ENCODE measurements at regions not wholly inside any gene's neighbourhood (a gene's known extent, or its start where the extent isn't known, plus 50 kb on each side); places are given as distances from the start of the nearest gene placed in this dataset.

GRCh38 chr6:166862287-166862977, 93.9 kb downstream of the RNASET2 start:
- ATAC-seq (peak in 3 of 4 donors; percentile 60 to 79 (median 63)), DNase-seq (peak in 4 of 5 donors; percentile 31 to 69 (median 39))
- 1 to 2% (median 1%) methylated on average over 41 to 56 of the region's 56 CpGs for WGBS, 4 donors
- Histone ChIP-seq H3K27ac (peak overlapping the region in 8 of 12 donors; percentile 32 to 65 (median 54)), H3K4me1 (peaks cover 0 to 16% (median 6%) of the 10 kb centered on the region in 12 donors), H3K4me3 (peak overlapping the region; percentile 34 to 71 (median 62)), H3K27me3 (peaks cover 0 to 46% (median 19%) of the 10 kb centered on the region in 9 donors), H3K36me3 (no peaks in the 10 kb centered on the region), H3K9me3 (no peaks in the 10 kb centered on the region)
- intact Hi-C loops (cut with DNase I), result loop anchor here in 3 of 10 donors (5.0 to 10.0 kb wide), 3 partner anchors 62 to 92 kb away; partner anchors contain the start of gene RNASET2 (in 1 of the 3)
- TF ChIP-seq POLR2A (IDR thresholded peaks at IDR 0.05), result no peak
- peak in 4 of 12 donors; percentile 4 to 24 (median 13) for TF ChIP-seq CTCF (IDR thresholded peaks at IDR 0.05)

- 1 to 3% (median 2%) methylated on average over 11 of the region's 11 CpGs for WGBS, 4 donors
These were observed 94.4 kb downstream of the RNASET2 start for GRCh38 chr6:166861961-166862286.

GRCh38 chr6:166861304-166861703, 95.0 kb downstream of the RNASET2 start:
- Histone ChIP-seq H3K27ac (no peak overlapping the region), H3K27me3 (peaks cover 0 to 46% (median 19%) of the 10 kb centered on the region in 9 donors), H3K36me3 (no peaks in the 10 kb centered on the region), H3K9me3 (no peaks in the 10 kb centered on the region), H3K4me3 (peak overlapping the region in 4 of 12 donors; percentile 43 to 71 (median 66)), H3K4me1 (peaks cover 0 to 16% (median 6%) of the 10 kb centered on the region in 12 donors)
- ATAC-seq (no peak), DNase-seq (no peak)
- 65 to 71% (median 68%) methylated on average over 5 of the region's 5 CpGs for WGBS, 4 donors
- intact Hi-C loops (cut with DNase I), result loop anchor here in 3 of 10 donors (5.0 to 10.0 kb wide), 3 partner anchors 63 to 93 kb away; partner anchors contain the start of gene RNASET2 (in 1 of the 3)
- TF ChIP-seq POLR2A (IDR thresholded peaks at IDR 0.05) (no peak), CTCF (IDR thresholded peaks at IDR 0.05) (no peak)

More at GRCh38 chr6:166861961-166862286, 94.4 kb downstream of the RNASET2 start:
- H3K4me1 ChIP-seq, result peaks cover 0 to 16% (median 6%) of the 10 kb centered on the region in 12 donors
- no peaks in the 10 kb centered on the region for H3K36me3 ChIP-seq
- ATAC-seq (no peak), DNase-seq (no peak)
- peak overlapping the region in 7 of 12 donors; percentile 32 to 65 (median 58) for H3K27ac ChIP-seq
- H3K4me3 ChIP-seq, result peak overlapping the region; percentile 34 to 71 (median 62)
- no peaks in the 10 kb centered on the region for H3K9me3 ChIP-seq
- intact Hi-C loops (cut with DNase I), result loop anchor here in 3 of 10 donors (5.0 to 10.0 kb wide), 3 partner anchors 63 to 93 kb away; partner anchors contain the start of gene RNASET2 (in 1 of the 3)
- H3K27me3 ChIP-seq, result peaks cover 0 to 46% (median 19%) of the 10 kb centered on the region in 9 donors
- TF ChIP-seq POLR2A (IDR thresholded peaks at IDR 0.05), result no peak
- TF ChIP-seq CTCF (IDR thresholded peaks at IDR 0.05), result no peak

- intact Hi-C loops (cut with DNase I), result loop anchor here in 3 of 10 donors (5.0 to 10.0 kb wide), 3 partner anchors 64 to 94 kb away; partner anchors contain the start of gene RNASET2 (in 1 of the 3)
- Histone ChIP-seq H3K27me3 (peaks cover 0 to 46% (median 19%) of the 10 kb centered on the region in 9 donors), H3K4me3 (no peak overlapping the region), H3K9me3 (no peaks in the 10 kb centered on the region), H3K4me1 (peaks cover 0 to 16% (median 6%) of the 10 kb centered on the region in 12 donors), H3K27ac (no peak overlapping the region), H3K36me3 (no peaks in the 10 kb centered on the region)
- WGBS, 4 donors, result 60 to 81% (median 63%) methylated on average over 6 of the region's 6 CpGs
- TF ChIP-seq POLR2A (IDR thresholded peaks at IDR 0.05) (no peak), CTCF (IDR thresholded peaks at IDR 0.05) (no peak)
- no peak for DNase-seq
- ATAC-seq, result no peak
These were observed 96.0 kb downstream of the RNASET2 start for GRCh38 chr6:166860392-166860791.
